ENCODE measurements at regions not wholly inside any gene's neighbourhood (a gene's known extent, or its start where the extent isn't known, plus 50 kb on each side); places are given as distances from the start of the nearest gene placed in this dataset.

GRCh38 chr3:30069056-30069455, 537.3 kb upstream of the TGFBR2 start:
- DNase-seq = no peak

- no peak for DNase-seq
These were observed 533.4 kb upstream of the TGFBR2 start for GRCh38 chr3:30073040-30073439.

- no peak for DNase-seq
These were observed 532.8 kb upstream of the TGFBR2 start for GRCh38 chr3:30073622-30074021.

GRCh38 chr3:30075514-30075913, 530.9 kb upstream of the TGFBR2 start:
- DNase-seq = no peak

GRCh38 chr3:30076899-30077298, 529.5 kb upstream of the TGFBR2 start:
- DNase-seq = no peak

GRCh38 chr3:30077746-30078145, 528.7 kb upstream of the TGFBR2 start:
- DNase-seq = no peak

- DNase-seq = no peak
These were observed 527.7 kb upstream of the TGFBR2 start for GRCh38 chr3:30078736-30079135.

- no peak for DNase-seq
These were observed 524.5 kb upstream of the TGFBR2 start for GRCh38 chr3:30081904-30082303.

- no peak for DNase-seq
These were observed 523.7 kb upstream of the TGFBR2 start for GRCh38 chr3:30082652-30083051.

GRCh38 chr3:30083315-30083714, 523.1 kb upstream of the TGFBR2 start:
- no peak for DNase-seq

- no peak for DNase-seq
These were observed 522.1 kb upstream of the TGFBR2 start for GRCh38 chr3:30084316-30084715.

- no peak for DNase-seq
These were observed 521.4 kb upstream of the TGFBR2 start for GRCh38 chr3:30084971-30085403.

- no peak for DNase-seq
These were observed 520.9 kb upstream of the TGFBR2 start for GRCh38 chr3:30085486-30085885.

- DNase-seq = no peak
These were observed 514.7 kb upstream of the TGFBR2 start for GRCh38 chr3:30091686-30092085.

GRCh38 chr3:30097022-30097650, 509.3 kb upstream of the TGFBR2 start:
- no peak for DNase-seq

- DNase-seq = no peak
These were observed 508.2 kb upstream of the TGFBR2 start for GRCh38 chr3:30098243-30098642.

GRCh38 chr3:30098653-30099455, 507.5 kb upstream of the TGFBR2 start:
- DNase-seq = no peak

GRCh38 chr3:30102356-30102755, 504.0 kb upstream of the TGFBR2 start:
- no peak for DNase-seq

- DNase-seq = no peak
These were observed 503.2 kb upstream of the TGFBR2 start for GRCh38 chr3:30103186-30103585.

- DNase-seq = no peak
These were observed 498.9 kb upstream of the TGFBR2 start for GRCh38 chr3:30107531-30107930.

GRCh38 chr3:30112411-30112810, 494.0 kb upstream of the TGFBR2 start:
- no peak for DNase-seq

GRCh38 chr3:30112902-30113484, 493.4 kb upstream of the TGFBR2 start:
- DNase-seq = no peak

- DNase-seq = no peak
These were observed 492.5 kb upstream of the TGFBR2 start for GRCh38 chr3:30113906-30114305.

GRCh38 chr3:30114918-30115317, 491.5 kb upstream of the TGFBR2 start:
- DNase-seq = no peak

Measured in activated effector memory CD4-positive, alpha-beta T cell treated with Interleukin-2 at 50 U/mL for 16 hours (primary cell).